Hepatocyte (in vitro differentiated cells): ENCODE measurements at regions not wholly inside any gene's neighbourhood (a gene's known extent, or its start where the extent isn't known, plus 50 kb on each side); places are given as distances from the start of the nearest gene placed in this dataset.

ENCODE experiments used
- CTCF ChIP-seq: fragments of 200-600 bp; sonication (generic); IDR thresholded peaks from 2 replicates; pipeline ENCODE4 v1.5.1; 2016; ENCODE audit warnings: antibody characterized with exemption, mild to moderate bottlenecking; ENCODE audit not compliant: poor library complexity
- EZH2 ChIP-seq: fragments of 200-600 bp; sonication (generic); IDR thresholded peaks from 2 replicates; pipeline ENCODE4 v1.6.1; 2016; ENCODE audit warnings: antibody characterized with exemption, mild to moderate bottlenecking, borderline replicate concordance
- EZH2phosphoT487 ChIP-seq: fragments of 200-600 bp; sonication (generic); IDR thresholded peaks from one replicate; pipeline ENCODE4 v1.6.1; 2018; ENCODE audit warnings: antibody characterized with exemption, mild to moderate bottlenecking, low read depth, moderate library complexity; ENCODE audit not compliant: unreplicated experiment, severe bottlenecking

GRCh38 chr16:79845734-79846135 lies 245.2 kb upstream of the MAF start:
- TF ChIP-seq CTCF = no peak
- TF ChIP-seq EZH2 = no peak
- TF ChIP-seq EZH2phosphoT487 = no peak
